ENCODE measurements at regions not wholly inside any gene's neighbourhood (a gene's known extent, or its start where the extent isn't known, plus 50 kb on each side); places are given as distances from the start of the nearest gene placed in this dataset.

- Histone ChIP-seq H3K9ac (ENCODE audit: control insufficient read depth, extremely low read depth, insufficient read depth, low read length) (no peak overlapping the region), H2AFZ (ENCODE audit: control insufficient read depth, low read length) (no peak overlapping the region), H3K4me3 (ENCODE audit: control insufficient read depth in 2 of 3, extremely low read depth in 1 of 3, insufficient read depth in 2 of 3, low read depth in 1 of 3, low read length in 3 of 3) (no peak overlapping the region), H3K36me3 (ENCODE audit: control insufficient read depth in 2 of 2, extremely low read depth in 1 of 2, insufficient read depth in 2 of 2, low read length in 2 of 2) (no peaks in the 10 kb centered on the region), H3K9me3 (ENCODE audit: control insufficient read depth, low read depth, low read length) (no peaks in the 10 kb centered on the region), H4K20me1 (ENCODE audit: control insufficient read depth, extremely low read depth, insufficient read depth, low read length) (no peaks in the 10 kb centered on the region), H3K27me3 (ENCODE audit: control insufficient read depth, extremely low read depth, insufficient read depth, low read length) (no peaks in the 10 kb centered on the region), H3K4me1 (ENCODE audit: control insufficient read depth, extremely low read depth, insufficient read depth, low read length) (peaks cover 5% of the 10 kb centered on the region), H3K27ac (ENCODE audit: control insufficient read depth, insufficient read depth, low read length) (no peak overlapping the region), H3K79me2 (ENCODE audit: control insufficient read depth, insufficient read depth, low read length) (no peaks in the 10 kb centered on the region), H3K9me1 (ENCODE audit: control insufficient read depth, extremely low read depth, insufficient read depth, low read length) (no peaks in the 10 kb centered on the region), H3K4me2 (ENCODE audit: control insufficient read depth, extremely low read depth, insufficient read depth, low read depth, low read length) (no peak overlapping the region)
- DNase-seq (ENCODE audit: low read depth, low spot score) (peak; percentile 71), FAIRE-seq (no peak)
- dilution Hi-C loops (cut with MboI; ENCODE audit: extremely low pct_ligation_motif_present, low sequenced_read_pairs) = no loop called here
- no peak for TF ChIP-seq CTCF (optimal IDR thresholded peaks at IDR 0.05 in 1 of 3, IDR thresholded peaks at IDR 0.05 in 1 of 3, conservative IDR thresholded peaks at IDR 0.05 in 1 of 3; ENCODE audit: extremely low read depth in 1 of 3, insufficient read depth in 2 of 3, low read length in 3 of 3)
- TF ChIP-seq EZH2 (IDR thresholded peaks at IDR 0.05; ENCODE audit: low read length) = no peak
Measured at GRCh38 chr2:83851066-83851465, 608.0 kb downstream of the SUCLG1 start.

GRCh38 chr2:83850071-83850725 lies 608.9 kb downstream of the SUCLG1 start:
- TF ChIP-seq EZH2 (IDR thresholded peaks at IDR 0.05; ENCODE audit: low read length) = no peak
- no peak for TF ChIP-seq CTCF (optimal IDR thresholded peaks at IDR 0.05 in 1 of 3, IDR thresholded peaks at IDR 0.05 in 1 of 3, conservative IDR thresholded peaks at IDR 0.05 in 1 of 3; ENCODE audit: extremely low read depth in 1 of 3, insufficient read depth in 2 of 3, low read length in 3 of 3)
- FAIRE-seq = no peak
- Histone ChIP-seq H3K9me3 (ENCODE audit: control insufficient read depth, low read depth, low read length) (no peaks in the 10 kb centered on the region), H3K9me1 (ENCODE audit: control insufficient read depth, extremely low read depth, insufficient read depth, low read length) (no peaks in the 10 kb centered on the region), H3K4me2 (ENCODE audit: control insufficient read depth, extremely low read depth, insufficient read depth, low read depth, low read length) (no peak overlapping the region), H3K4me1 (ENCODE audit: control insufficient read depth, extremely low read depth, insufficient read depth, low read length) (peaks cover 5% of the 10 kb centered on the region), H2AFZ (ENCODE audit: control insufficient read depth, low read length) (peak overlapping the region; percentile 36), H3K36me3 (ENCODE audit: control insufficient read depth in 2 of 2, extremely low read depth in 1 of 2, insufficient read depth in 2 of 2, low read length in 2 of 2) (no peaks in the 10 kb centered on the region), H4K20me1 (ENCODE audit: control insufficient read depth, extremely low read depth, insufficient read depth, low read length) (no peaks in the 10 kb centered on the region), H3K27ac (ENCODE audit: control insufficient read depth, insufficient read depth, low read length) (peak overlapping the region; percentile 39), H3K79me2 (ENCODE audit: control insufficient read depth, insufficient read depth, low read length) (no peaks in the 10 kb centered on the region), H3K4me3 (ENCODE audit: control insufficient read depth in 2 of 3, extremely low read depth in 1 of 3, insufficient read depth in 2 of 3, low read depth in 1 of 3, low read length in 3 of 3) (no peak overlapping the region), H3K27me3 (ENCODE audit: control insufficient read depth, extremely low read depth, insufficient read depth, low read length) (no peaks in the 10 kb centered on the region), H3K9ac (ENCODE audit: control insufficient read depth, extremely low read depth, insufficient read depth, low read length) (no peak overlapping the region)
- no peak for DNase-seq (ENCODE audit: low read depth, low spot score)
- dilution Hi-C loops (cut with MboI; ENCODE audit: extremely low pct_ligation_motif_present, low sequenced_read_pairs) = no loop called here
